ENCODE measurements at regions not wholly inside any gene's neighbourhood (a gene's known extent, or its start where the extent isn't known, plus 50 kb on each side); places are given as distances from the start of the nearest gene placed in this dataset.

DNA sequence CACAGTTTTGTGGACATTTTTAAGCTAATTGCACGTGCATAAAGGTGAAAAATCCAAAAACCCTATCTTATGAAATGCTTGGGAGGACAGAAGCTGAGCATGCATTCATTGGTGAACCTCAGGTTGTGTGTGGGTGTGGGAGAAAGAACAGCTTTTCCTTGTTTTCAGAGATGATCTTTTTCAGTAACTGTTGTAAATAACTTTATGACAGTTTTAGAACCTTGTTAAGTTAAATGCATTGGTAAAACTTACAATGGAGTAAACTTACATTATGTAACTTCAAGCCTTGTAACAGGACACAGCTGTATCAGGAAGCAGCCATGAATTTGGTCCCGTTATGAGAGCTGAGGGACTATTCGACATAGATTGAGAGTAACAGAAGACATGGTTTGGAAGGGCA is 587.4 kb downstream of the GALC start:
- in situ Hi-C loops (cut with MboI): no loop called here
- no peak overlapping the region for H3K4me2 ChIP-seq (ENCODE audit: control insufficient read depth, insufficient read depth)
- H3K36me3 ChIP-seq (ENCODE audit: control insufficient read depth in 2 of 2, insufficient read depth in 2 of 2, low read length in 1 of 2): no peaks in the 10 kb centered on the region
- no peaks in the 10 kb centered on the region for H3K79me2 ChIP-seq (ENCODE audit: control insufficient read depth, insufficient read depth, low read length)
- no TSS peak for BruUV-seq (replicated peaks)
- POLR2A ChIA-PET: no interaction called here
- FAIRE-seq (no peak), DNase-seq (ENCODE audit: low read depth, low spot score) (no peak), ATAC-seq (no peak)
- intact Hi-C loops (cut with micrococcal nuclease; ENCODE audit: unreplicated experiment): no loop called here
- H4K20me1 ChIP-seq (ENCODE audit: control insufficient read depth, insufficient read depth): no peaks in the 10 kb centered on the region
- CTCF ChIA-PET: no interaction called here
- H3K27me3 ChIP-seq (replicated peaks in 1 of 2; ENCODE audit: control insufficient read depth in 2 of 2, insufficient read depth in 2 of 2, low read length in 1 of 2): no peaks in the 10 kb centered on the region
- no peaks in the 10 kb centered on the region for H3K9me3 ChIP-seq (replicated peaks; ENCODE audit: control insufficient read depth, insufficient read depth, low read length)
- SMC1A ChIA-PET (ENCODE audit: uncharacterized antibody, unreplicated experiment): no interaction called here
- RAD21 ChIA-PET (ENCODE audit: unreplicated experiment): no interaction called here
- TF ChIP-seq, protein P1, sequence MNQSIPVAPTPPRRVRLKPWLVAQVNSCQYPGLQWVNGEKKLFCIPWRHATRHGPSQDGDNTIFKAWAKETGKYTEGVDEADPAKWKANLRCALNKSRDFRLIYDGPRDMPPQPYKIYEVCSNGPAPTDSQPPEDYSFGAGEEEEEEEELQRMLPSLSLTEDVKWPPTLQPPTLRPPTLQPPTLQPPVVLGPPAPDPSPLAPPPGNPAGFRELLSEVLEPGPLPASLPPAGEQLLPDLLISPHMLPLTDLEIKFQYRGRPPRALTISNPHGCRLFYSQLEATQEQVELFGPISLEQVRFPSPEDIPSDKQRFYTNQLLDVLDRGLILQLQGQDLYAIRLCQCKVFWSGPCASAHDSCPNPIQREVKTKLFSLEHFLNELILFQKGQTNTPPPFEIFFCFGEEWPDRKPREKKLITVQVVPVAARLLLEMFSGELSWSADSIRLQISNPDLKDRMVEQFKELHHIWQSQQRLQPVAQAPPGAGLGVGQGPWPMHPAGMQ (IDR thresholded peaks at IDR 0.05; ENCODE audit: borderline replicate concordance): no peak
- TF ChIP-seq SRF (IDR thresholded peaks at IDR 0.05; ENCODE audit: low read depth in 2 of 2, low read length in 2 of 2) (no peak), SMARCA5 (IDR thresholded peaks at IDR 0.05) (no peak), SREBF1 (IDR thresholded peaks at IDR 0.05; ENCODE audit: low read length) (no peak), STAT1 (conservative IDR thresholded peaks at IDR 0.05) (no peak), NR2C2 (IDR thresholded peaks at IDR 0.05; ENCODE audit: borderline replicate concordance, control insufficient read depth, insufficient read length, low read depth) (no peak), MEF2B (IDR thresholded peaks at IDR 0.05; ENCODE audit: partially characterized antibody, poor library complexity, severe bottlenecking) (no peak), KAT2A (conservative IDR thresholded peaks at IDR 0.05; ENCODE audit: control insufficient read depth, low read depth, low read length) (no peak), TARDBP (IDR thresholded peaks at IDR 0.05; ENCODE audit: borderline replicate concordance) (no peak)
- TF ChIP-seq, protein P2, sequence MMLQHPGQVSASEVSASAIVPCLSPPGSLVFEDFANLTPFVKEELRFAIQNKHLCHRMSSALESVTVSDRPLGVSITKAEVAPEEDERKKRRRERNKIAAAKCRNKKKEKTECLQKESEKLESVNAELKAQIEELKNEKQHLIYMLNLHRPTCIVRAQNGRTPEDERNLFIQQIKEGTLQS (IDR thresholded peaks at IDR 0.05; ENCODE audit: borderline replicate concordance, extremely low read depth, low read depth, low read length): no peak
- TF ChIP-seq, protein P3, sequence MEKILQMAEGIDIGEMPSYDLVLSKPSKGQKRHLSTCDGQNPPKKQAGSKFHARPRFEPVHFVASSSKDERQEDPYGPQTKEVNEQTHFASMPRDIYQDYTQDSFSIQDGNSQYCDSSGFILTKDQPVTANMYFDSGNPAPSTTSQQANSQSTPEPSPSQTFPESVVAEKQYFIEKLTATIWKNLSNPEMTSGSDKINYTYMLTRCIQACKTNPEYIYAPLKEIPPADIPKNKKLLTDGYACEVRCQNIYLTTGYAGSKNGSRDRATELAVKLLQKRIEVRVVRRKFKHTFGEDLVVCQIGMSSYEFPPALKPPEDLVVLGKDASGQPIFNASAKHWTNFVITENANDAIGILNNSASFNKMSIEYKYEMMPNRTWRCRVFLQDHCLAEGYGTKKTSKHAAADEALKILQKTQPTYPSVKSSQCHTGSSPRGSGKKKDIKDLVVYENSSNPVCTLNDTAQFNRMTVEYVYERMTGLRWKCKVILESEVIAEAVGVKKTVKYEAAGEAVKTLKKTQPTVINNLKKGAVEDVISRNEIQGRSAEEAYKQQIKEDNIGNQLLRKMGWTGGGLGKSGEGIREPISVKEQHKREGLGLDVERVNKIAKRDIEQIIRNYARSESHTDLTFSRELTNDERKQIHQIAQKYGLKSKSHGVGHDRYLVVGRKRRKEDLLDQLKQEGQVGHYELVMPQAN (conservative IDR thresholded peaks at IDR 0.05): no peak
- H3K4me1 ChIP-seq (ENCODE audit: control insufficient read depth, insufficient read depth, low read length): no peaks in the 10 kb centered on the region
- no peak overlapping the region for H2AFZ ChIP-seq (ENCODE audit: control insufficient read depth, low read depth, low read length)
- no peak overlapping the region for H3K4me3 ChIP-seq
- H3K27ac ChIP-seq (ENCODE audit: control insufficient read depth, insufficient read depth): no peak overlapping the region
- WGBS (ENCODE audit: insufficient coverage, insufficient replicate concordance, low lambda C conversion rate, missing lambda C conversion rate): 2% methylated on average over 3 of the region's 3 CpGs
- no peak overlapping the region for H3K9ac ChIP-seq (ENCODE audit: control insufficient read depth, insufficient read depth, low read length)
